Thyroid gland (tissue), 4 donors: ENCODE measurements at regions not wholly inside any gene's neighbourhood (a gene's known extent, or its start where the extent isn't known, plus 50 kb on each side); places are given as distances from the start of the nearest gene placed in this dataset.

Experiments
- DNase-seq, 2 donors: peaks; one replicate each; pipeline ENCODE4 v3.0.0-alpha.2; 2019
- H3K27ac ChIP-seq, 3 donors: fragments of 200-600 bp; sonication (generic); 1 replicate in 2 of 3; 2 replicates in 1 of 3; pipeline ENCODE4 v1.5.1; 2016 to 2019; ENCODE audit warnings: mild to moderate bottlenecking in 1 of 3, moderate library complexity in 1 of 3
- H3K27me3 ChIP-seq: fragments of 200-600 bp; sonication (generic); one replicate; pipeline ENCODE4 v1.5.1; 2019
- H3K36me3 ChIP-seq, 2 donors: fragments of 200-600 bp; sonication (generic); one replicate each; pipeline ENCODE4 v1.5.1; 2016 to 2019
- H3K4me1 ChIP-seq, 2 donors: fragments of 200-600 bp; sonication (generic); one replicate each; pipeline ENCODE4 v1.5.1; 2017 to 2019
- H3K4me3 ChIP-seq, 3 donors: fragments of 200-600 bp; sonication (generic); replicated peaks in 1 of 3; 1 replicate in 2 of 3; 2 replicates in 1 of 3; pipeline ENCODE4 v1.5.1; 2016; ENCODE audit warnings: mild to moderate bottlenecking in 1 of 3
- H3K9me3 ChIP-seq: fragments of 200-600 bp; sonication (generic); one replicate; pipeline ENCODE4 v1.5.1; 2017
- POLR2A ChIP-seq, 2 donors: fragments of 450-650 bp; IDR thresholded peaks; one replicate each; pipeline ENCODE4 v1.6.1; 2017; ENCODE audit warnings: antibody characterized with exemption in 2 of 2, mild to moderate bottlenecking in 2 of 2, moderate library complexity in 1 of 2
- WGBS, 2 donors: methylation state at CpG; one replicate each; pipeline ENCODE4 v1.1.5; 2017; 5-methylcytosine and 5-hydroxymethylcytosine counted together
- intact Hi-C: fragments of 100-400 bp; cut with DNase I; formaldehyde crosslinking; loops from one replicate; pipeline ENCODE4 v1.15.1; 2023
- TF ChIP-seq, protein P1 (sequence below), 6 experiments: fragments of 200-600 bp in 3 of 6; fragments of 450-650 bp in 3 of 6; sonication (generic) in 3 of 6; IDR thresholded peaks; one replicate each; pipeline ENCODE4 v1.5.1; 2016 to 2019; ENCODE audit warnings: antibody characterized with exemption in 6 of 6, mild to moderate bottlenecking in 2 of 6, inconsistent platforms in 1 of 6, moderate library complexity in 1 of 6

DNA sequence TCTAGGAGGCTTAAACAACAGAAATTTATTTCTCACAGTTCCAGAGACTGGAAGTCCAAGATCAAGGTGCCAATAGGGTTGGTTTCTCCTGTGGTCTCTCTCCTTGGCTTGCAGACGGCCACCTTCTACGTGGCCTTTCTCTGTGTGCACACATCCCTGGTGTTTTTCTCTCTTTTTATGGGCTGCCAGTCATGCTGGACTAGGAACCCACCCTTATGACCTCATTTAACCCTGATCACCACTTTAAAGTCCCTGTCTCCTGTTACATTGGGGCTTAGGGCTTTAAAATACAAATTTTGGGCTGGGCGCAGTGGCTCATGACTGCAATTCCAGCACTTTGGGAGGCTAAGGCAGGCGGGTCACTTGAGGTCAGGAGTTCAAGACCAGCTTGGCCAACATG is 157.1 kb downstream of the TLE1 start:
- no peaks in the 10 kb centered on the region for H3K27me3 ChIP-seq
- no peak for DNase-seq
- no peaks in the 10 kb centered on the region for H3K4me1 ChIP-seq
- TF ChIP-seq, protein P1, sequence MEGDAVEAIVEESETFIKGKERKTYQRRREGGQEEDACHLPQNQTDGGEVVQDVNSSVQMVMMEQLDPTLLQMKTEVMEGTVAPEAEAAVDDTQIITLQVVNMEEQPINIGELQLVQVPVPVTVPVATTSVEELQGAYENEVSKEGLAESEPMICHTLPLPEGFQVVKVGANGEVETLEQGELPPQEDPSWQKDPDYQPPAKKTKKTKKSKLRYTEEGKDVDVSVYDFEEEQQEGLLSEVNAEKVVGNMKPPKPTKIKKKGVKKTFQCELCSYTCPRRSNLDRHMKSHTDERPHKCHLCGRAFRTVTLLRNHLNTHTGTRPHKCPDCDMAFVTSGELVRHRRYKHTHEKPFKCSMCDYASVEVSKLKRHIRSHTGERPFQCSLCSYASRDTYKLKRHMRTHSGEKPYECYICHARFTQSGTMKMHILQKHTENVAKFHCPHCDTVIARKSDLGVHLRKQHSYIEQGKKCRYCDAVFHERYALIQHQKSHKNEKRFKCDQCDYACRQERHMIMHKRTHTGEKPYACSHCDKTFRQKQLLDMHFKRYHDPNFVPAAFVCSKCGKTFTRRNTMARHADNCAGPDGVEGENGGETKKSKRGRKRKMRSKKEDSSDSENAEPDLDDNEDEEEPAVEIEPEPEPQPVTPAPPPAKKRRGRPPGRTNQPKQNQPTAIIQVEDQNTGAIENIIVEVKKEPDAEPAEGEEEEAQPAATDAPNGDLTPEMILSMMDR (IDR thresholded peaks at IDR 0.05) = no peak
- no peak for TF ChIP-seq POLR2A (IDR thresholded peaks at IDR 0.05)
- H3K27ac ChIP-seq = no peak overlapping the region
- H3K4me3 ChIP-seq = no peak overlapping the region
- no peaks in the 10 kb centered on the region for H3K36me3 ChIP-seq
- 95 to 98% methylated on average over 4 of the region's 4 CpGs for WGBS, 2 donors
- H3K9me3 ChIP-seq = no peaks in the 10 kb centered on the region
- intact Hi-C loops = no loop called here

GRCh38 chr9:81531511-81531910 is 157.8 kb downstream of the TLE1 start:
- TF ChIP-seq POLR2A (IDR thresholded peaks at IDR 0.05) = no peak
- TF ChIP-seq, protein P1 (IDR thresholded peaks at IDR 0.05) = no peak
- H3K4me1 ChIP-seq = no peaks in the 10 kb centered on the region

DNA sequence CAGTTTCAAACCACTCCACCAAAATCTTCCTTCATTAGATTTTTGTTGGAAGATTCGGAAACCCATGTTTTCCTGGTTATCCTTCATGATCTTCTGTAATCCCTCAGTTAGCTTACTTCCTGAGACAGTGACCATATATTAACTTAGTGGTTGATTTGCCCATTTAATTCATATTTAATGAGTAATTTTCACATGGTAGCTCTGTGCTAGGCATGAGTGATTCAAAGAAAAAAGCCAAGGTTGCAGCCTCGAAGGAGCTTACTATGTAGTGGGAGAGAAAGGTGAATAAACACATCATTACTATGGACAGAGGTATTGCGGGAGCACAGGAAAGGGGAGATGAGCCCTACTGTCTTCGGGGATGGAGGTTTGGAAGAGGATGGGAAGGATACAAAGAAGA is 158.5 kb downstream of the TLE1 start:
- WGBS, 2 donors = 91 to 93% methylated on average over 4 of the region's 4 CpGs
- H3K36me3 ChIP-seq = no peaks in the 10 kb centered on the region
- intact Hi-C loops = no loop called here
- no peaks in the 10 kb centered on the region for H3K27me3 ChIP-seq
- H3K4me1 ChIP-seq = no peaks in the 10 kb centered on the region
- no peak overlapping the region for H3K4me3 ChIP-seq
- no peak overlapping the region for H3K27ac ChIP-seq
- TF ChIP-seq, protein P1 (IDR thresholded peaks at IDR 0.05) = no peak
- no peak for TF ChIP-seq POLR2A (IDR thresholded peaks at IDR 0.05)
- H3K9me3 ChIP-seq = no peaks in the 10 kb centered on the region
- DNase-seq = no peak

More at GRCh38 chr9:81531511-81531910, 157.8 kb downstream of the TLE1 start:
- intact Hi-C loops = no loop called here
- Histone ChIP-seq H3K36me3 (no peaks in the 10 kb centered on the region), H3K27me3 (no peaks in the 10 kb centered on the region), H3K27ac (no peak overlapping the region), H3K4me3 (no peak overlapping the region), H3K9me3 (no peaks in the 10 kb centered on the region)
- no peak for DNase-seq
- 79 to 91% methylated on average over 6 of the region's 6 CpGs for WGBS, 2 donors

- H3K27me3 ChIP-seq = no peaks in the 10 kb centered on the region
- no peak overlapping the region for H3K4me3 ChIP-seq
- H3K9me3 ChIP-seq = no peaks in the 10 kb centered on the region
- no peak for DNase-seq
- no peak overlapping the region for H3K27ac ChIP-seq
- intact Hi-C loops = no loop called here
- WGBS, 2 donors = 89 to 92% methylated on average over 5 of the region's 5 CpGs
- no peak for TF ChIP-seq POLR2A (IDR thresholded peaks at IDR 0.05)
- no peaks in the 10 kb centered on the region for H3K4me1 ChIP-seq
- no peaks in the 10 kb centered on the region for H3K36me3 ChIP-seq
Observed at GRCh38 chr9:81530310-81530810, 159.0 kb downstream of the TLE1 start.

DNA sequence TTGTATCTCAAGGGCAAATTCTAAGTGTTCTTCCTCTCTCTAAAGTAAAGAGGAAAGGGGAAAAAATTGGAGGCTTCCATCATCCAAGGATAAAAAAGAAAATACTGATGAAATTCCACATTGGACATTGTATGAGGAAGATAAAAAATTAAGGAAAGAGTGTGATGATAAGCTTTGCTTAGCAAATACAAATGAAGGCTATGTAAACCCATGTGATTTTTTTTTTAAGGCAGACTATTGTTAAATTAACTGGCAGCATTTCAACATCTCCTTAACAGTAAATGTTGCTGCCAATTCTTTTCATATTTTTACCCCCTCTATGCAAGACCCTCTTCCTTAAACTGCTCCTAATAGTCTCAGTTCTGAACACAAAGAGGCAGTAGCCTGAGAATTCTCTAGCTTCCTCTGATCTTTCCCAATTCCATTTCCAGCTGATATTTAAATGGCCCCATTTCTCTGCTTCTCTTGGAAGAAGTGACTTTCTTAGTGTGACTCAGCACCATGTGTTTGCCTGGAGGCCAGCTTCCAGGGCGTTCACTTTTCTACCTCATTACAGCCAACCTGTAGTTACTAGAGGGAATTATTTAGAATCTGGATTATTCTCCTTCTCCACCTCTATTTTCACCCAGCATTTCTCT is 159.7 kb downstream of the TLE1 start:
- Histone ChIP-seq H3K27me3 (no peaks in the 10 kb centered on the region), H3K4me3 (no peak overlapping the region), H3K36me3 (no peaks in the 10 kb centered on the region), H3K9me3 (no peaks in the 10 kb centered on the region), H3K27ac (no peak overlapping the region), H3K4me1 (no peaks in the 10 kb centered on the region)
- intact Hi-C loops = no loop called here
- WGBS, 2 donors = 68 to 71% methylated on average over 1 of the region's 1 CpG
- TF ChIP-seq, protein P1 (IDR thresholded peaks at IDR 0.05) = no peak
- no peak for TF ChIP-seq POLR2A (IDR thresholded peaks at IDR 0.05)
- no peak for DNase-seq
